ENCODE measurements at regions not wholly inside any gene's neighbourhood (a gene's known extent, or its start where the extent isn't known, plus 50 kb on each side); places are given as distances from the start of the nearest gene placed in this dataset.

DNA sequence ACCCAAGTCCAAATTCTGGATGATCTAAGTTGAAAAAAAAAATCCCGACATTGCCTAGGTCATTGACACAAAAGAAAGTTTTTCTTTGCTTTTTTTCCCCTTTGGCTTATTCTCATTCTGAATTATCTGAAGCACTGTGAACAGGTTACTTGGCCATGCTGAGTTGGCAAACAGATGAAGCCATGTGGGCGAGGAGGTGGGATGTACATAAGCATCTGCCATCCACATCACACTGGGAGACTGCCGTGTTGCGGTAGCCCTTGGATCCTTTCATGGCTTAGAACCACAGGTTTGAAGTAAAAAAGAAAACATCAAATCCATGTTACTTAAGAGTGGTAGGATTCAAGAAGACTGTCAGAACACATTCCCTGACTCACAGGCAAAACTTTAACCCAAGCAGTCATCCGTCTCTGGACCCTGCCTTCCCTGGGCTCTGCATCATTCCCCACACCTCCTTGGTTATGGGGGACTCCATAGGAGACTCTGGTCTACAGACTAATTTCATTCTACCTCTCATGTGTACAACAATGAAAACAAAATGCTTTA, 242.5 kb upstream of the SERP2 start:
- H3K27ac ChIP-seq = no peak overlapping the region
- TF ChIP-seq Cebpa-rat (IDR thresholded peaks at IDR 0.05) = no peak
- H3K9me3 ChIP-seq (replicated peaks in 1 of 11) = peaks cover 0 to 6% (median 0%) of the 10 kb centered on the region in 11 experiments; a peak in 1 of 22 replicates
- peak overlapping the region in 2 of 11 experiments; percentile 79 to 83; a peak in 4 of 22 replicates for H3K4me2 ChIP-seq
- no peak overlapping the region for H3K4me3 ChIP-seq
- no peaks in the 10 kb centered on the region for H4K20me1 ChIP-seq
- H3K4me1 ChIP-seq = peaks cover 0 to 61% (median 0%) of the 10 kb centered on the region in 10 experiments; a peak in 8 of 20 replicates
- H3K9ac ChIP-seq = no peak overlapping the region
- no peaks in the 10 kb centered on the region for H3K27me3 ChIP-seq
- H3K36me3 ChIP-seq = no peaks in the 10 kb centered on the region

DNA sequence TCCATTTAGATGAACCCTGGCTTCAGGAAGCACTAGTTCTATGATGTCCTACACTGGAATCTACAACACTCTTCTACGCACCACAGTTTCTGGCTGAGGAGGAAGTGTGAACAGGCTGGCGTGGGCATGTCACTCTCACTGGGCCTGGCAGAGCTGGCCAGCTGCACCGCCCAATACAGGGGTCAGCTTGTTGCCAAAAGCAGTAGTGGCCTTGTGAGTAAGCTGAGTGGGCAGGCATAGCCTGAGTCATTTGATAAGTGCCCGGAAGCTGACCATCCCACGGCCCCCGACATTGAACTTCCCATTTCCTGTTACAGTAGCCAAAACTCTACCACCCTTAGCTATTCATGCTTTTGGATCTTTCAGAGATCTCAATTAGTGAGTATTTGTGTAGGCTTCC, 240.9 kb upstream of the SERP2 start:
- Histone ChIP-seq H3K9me3 (replicated peaks in 1 of 11) (no peaks in the 10 kb centered on the region), H3K9ac (peak overlapping the region in 3 of 11 experiments; percentile 9 to 47 (median 27); a peak in 3 of 22 replicates), H3K4me1 (peaks cover 0 to 72% (median 0%) of the 10 kb centered on the region in 10 experiments; a peak in 8 of 20 replicates), H3K4me2 (peak overlapping the region in 4 of 11 experiments; percentile 5 to 83 (median 68); a peak in 7 of 22 replicates), H3K27me3 (no peaks in the 10 kb centered on the region), H4K20me1 (no peaks in the 10 kb centered on the region), H3K27ac (peak overlapping the region in 4 of 11 experiments; percentile 35 to 79 (median 68); a peak in 7 of 22 replicates), H3K4me3 (no peak overlapping the region), H3K36me3 (no peaks in the 10 kb centered on the region)
- no peak for TF ChIP-seq Cebpa-rat (IDR thresholded peaks at IDR 0.05)

DNA sequence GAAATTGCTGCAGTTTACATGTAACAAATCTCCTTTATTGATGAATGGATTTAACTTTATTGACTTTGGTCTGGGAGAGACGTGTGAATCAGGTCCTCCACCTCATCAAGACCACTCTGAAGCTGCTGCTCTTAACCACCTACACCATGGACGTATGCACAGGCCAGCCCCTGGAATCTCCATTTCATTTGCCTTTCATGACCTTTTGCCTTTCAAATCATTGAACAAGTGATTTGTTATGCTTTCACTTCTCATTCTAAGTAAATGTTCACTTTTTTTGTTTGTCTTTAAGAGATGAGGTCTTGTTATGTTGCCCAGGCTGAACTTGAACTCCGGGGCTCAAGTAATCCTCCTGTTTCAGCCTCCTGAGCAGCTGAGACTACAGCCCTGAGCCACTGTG, 240.0 kb upstream of the SERP2 start:
- H3K4me1 ChIP-seq = peaks cover 0 to 66% (median 0%) of the 10 kb centered on the region in 10 experiments; a peak in 8 of 20 replicates
- no peaks in the 10 kb centered on the region for H3K36me3 ChIP-seq

DNA sequence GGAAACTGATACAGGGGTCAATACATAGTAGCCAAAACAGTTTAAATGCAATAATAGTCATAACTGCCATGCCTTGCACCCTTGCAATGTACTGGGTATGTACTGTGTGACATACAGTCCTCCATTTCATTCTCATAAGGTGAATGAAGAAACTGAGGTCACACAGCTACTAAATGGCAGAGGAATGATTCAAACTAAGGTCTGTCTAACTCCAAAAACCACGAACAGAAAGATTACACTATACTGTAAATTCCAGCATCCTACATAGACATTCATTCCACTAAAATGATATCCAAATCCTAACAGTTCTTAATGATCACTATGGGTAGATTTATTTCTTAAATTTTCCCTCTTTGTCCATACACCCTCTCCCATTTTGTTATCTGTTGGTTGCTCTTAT, 238.1 kb upstream of the SERP2 start:
- Histone ChIP-seq H3K4me1 (peaks cover 0 to 66% (median under 1%) of the 10 kb centered on the region in 10 experiments; a peak in 10 of 20 replicates), H3K36me3 (no peaks in the 10 kb centered on the region), H4K20me1 (no peaks in the 10 kb centered on the region), H3K27ac (no peak overlapping the region), H3K9me3 (replicated peaks in 1 of 11) (no peaks in the 10 kb centered on the region), H3K9ac (no peak overlapping the region), H3K4me3 (no peak overlapping the region), H3K27me3 (no peaks in the 10 kb centered on the region), H3K4me2 (peak overlapping the region in 2 of 11 experiments; percentile 79 to 83; a peak in 3 of 22 replicates)
- no peak for TF ChIP-seq Cebpa-rat (IDR thresholded peaks at IDR 0.05)

More for the DNA sequence above, 240.0 kb upstream of the SERP2 start:
- no peaks in the 10 kb centered on the region for H3K9me3 ChIP-seq (replicated peaks in 1 of 11)
- peak overlapping the region in 3 of 11 experiments; percentile 64 to 79 (median 73); a peak in 5 of 22 replicates for H3K27ac ChIP-seq
- peak overlapping the region in 3 of 11 experiments; percentile 58 to 83 (median 79); a peak in 6 of 22 replicates for H3K4me2 ChIP-seq
- no peaks in the 10 kb centered on the region for H4K20me1 ChIP-seq
- H3K27me3 ChIP-seq = no peaks in the 10 kb centered on the region
- no peak for TF ChIP-seq Cebpa-rat (IDR thresholded peaks at IDR 0.05)
- no peak overlapping the region for H3K9ac ChIP-seq
- no peak overlapping the region for H3K4me3 ChIP-seq

DNA sequence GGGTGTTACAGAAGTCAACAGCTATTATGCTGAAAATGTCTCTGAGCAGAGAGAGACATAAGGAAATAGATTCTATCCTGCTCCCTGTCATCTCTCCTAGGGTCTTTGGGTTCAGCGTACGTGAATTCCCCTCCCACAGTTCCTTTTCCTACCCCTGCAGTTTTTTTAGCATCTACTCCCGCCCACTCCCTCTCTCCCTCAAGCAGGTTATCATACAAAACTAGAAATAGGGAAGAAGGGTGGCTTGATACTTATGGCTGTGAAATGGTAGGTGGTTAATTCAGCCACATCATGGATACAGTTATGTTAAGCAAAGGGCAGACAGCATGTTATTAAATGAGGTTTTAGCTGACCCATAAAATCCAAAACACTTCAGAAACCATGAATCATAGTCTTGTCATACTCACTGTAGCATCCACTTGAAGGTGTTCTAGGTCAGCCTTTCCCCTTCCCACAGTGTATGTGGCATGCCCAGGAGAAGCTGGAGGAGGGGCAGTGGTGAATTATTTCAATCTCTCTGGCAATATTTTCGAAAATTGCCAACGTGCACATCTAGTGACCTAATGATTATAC, 236.8 kb upstream of the SERP2 start:
- H3K4me2 ChIP-seq = peak overlapping the region in 3 of 11 experiments; percentile 26 to 53 (median 32); a peak in 5 of 22 replicates
- no peak overlapping the region for H3K4me3 ChIP-seq
- no peaks in the 10 kb centered on the region for H3K27me3 ChIP-seq
- no peaks in the 10 kb centered on the region for H4K20me1 ChIP-seq
- no peaks in the 10 kb centered on the region for H3K9me3 ChIP-seq (replicated peaks in 1 of 11)
- no peaks in the 10 kb centered on the region for H3K36me3 ChIP-seq
- no peak for TF ChIP-seq Cebpa-rat (IDR thresholded peaks at IDR 0.05)
- peaks cover 6 to 68% (median 11%) of the 10 kb centered on the region in 10 experiments; a peak in 19 of 20 replicates for H3K4me1 ChIP-seq
- H3K9ac ChIP-seq = no peak overlapping the region
- H3K27ac ChIP-seq = no peak overlapping the region

DNA sequence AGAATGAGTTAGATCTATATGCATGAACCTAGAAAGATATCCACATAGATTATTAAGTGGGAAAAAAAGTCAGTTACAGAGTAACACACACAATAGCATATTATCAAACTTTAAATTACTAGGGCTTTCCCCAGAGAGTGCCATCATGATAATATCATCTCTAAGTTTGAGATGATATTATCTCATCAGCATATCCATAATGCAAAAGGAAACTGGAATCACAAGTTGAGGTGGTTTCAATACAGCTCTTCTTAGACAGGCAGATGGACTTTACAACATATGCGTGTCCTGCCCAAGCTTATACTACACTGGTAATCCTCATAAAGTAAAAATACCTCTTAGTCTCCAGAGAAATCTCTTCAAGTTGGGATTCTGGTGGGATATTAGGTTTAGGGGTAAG, 236.2 kb upstream of the SERP2 start:
- no peaks in the 10 kb centered on the region for H3K9me3 ChIP-seq (replicated peaks in 1 of 11)
- no peak overlapping the region for H3K27ac ChIP-seq
- no peak overlapping the region for H3K4me3 ChIP-seq
- no peak for TF ChIP-seq Cebpa-rat (IDR thresholded peaks at IDR 0.05)
- no peak overlapping the region for H3K9ac ChIP-seq
- no peaks in the 10 kb centered on the region for H4K20me1 ChIP-seq
- no peaks in the 10 kb centered on the region for H3K36me3 ChIP-seq
- H3K27me3 ChIP-seq = no peaks in the 10 kb centered on the region
- peaks cover 8 to 61% (median 12%) of the 10 kb centered on the region in 10 experiments for H3K4me1 ChIP-seq
- H3K4me2 ChIP-seq = no peak overlapping the region

DNA sequence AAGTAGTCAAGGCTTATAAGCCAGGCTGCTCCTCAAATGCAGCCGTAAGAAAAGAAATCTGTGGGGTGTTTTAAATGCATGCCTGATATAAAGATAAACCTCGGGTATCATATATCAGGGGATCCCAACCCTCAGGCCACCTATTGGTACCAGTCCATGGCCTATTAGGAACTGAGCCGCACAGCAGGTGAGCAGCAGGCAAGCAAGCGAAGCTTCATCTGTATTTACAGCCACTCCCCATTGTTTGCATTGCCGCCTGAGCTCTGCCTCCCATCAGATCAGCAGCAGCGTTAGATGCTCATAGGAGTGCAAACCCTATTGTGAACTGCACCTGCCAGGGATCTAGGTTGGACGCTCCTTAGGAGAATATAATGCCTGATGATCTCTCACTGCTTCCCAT, 233.5 kb upstream of the SERP2 start:
- Histone ChIP-seq H3K4me3 (no peak overlapping the region), H3K27me3 (no peaks in the 10 kb centered on the region), H4K20me1 (no peaks in the 10 kb centered on the region), H3K4me1 (peaks cover 35 to 61% (median 38%) of the 10 kb centered on the region in 10 experiments), H3K9ac (no peak overlapping the region), H3K36me3 (no peaks in the 10 kb centered on the region), H3K4me2 (0 out of 22 replicates have a peak overlapping the region, but pooled peaks of 1 of the 11 experiments have one; percentile 90), H3K9me3 (replicated peaks in 1 of 11) (no peaks in the 10 kb centered on the region), H3K27ac (no peak overlapping the region)
- no peak for TF ChIP-seq Cebpa-rat (IDR thresholded peaks at IDR 0.05)

DNA sequence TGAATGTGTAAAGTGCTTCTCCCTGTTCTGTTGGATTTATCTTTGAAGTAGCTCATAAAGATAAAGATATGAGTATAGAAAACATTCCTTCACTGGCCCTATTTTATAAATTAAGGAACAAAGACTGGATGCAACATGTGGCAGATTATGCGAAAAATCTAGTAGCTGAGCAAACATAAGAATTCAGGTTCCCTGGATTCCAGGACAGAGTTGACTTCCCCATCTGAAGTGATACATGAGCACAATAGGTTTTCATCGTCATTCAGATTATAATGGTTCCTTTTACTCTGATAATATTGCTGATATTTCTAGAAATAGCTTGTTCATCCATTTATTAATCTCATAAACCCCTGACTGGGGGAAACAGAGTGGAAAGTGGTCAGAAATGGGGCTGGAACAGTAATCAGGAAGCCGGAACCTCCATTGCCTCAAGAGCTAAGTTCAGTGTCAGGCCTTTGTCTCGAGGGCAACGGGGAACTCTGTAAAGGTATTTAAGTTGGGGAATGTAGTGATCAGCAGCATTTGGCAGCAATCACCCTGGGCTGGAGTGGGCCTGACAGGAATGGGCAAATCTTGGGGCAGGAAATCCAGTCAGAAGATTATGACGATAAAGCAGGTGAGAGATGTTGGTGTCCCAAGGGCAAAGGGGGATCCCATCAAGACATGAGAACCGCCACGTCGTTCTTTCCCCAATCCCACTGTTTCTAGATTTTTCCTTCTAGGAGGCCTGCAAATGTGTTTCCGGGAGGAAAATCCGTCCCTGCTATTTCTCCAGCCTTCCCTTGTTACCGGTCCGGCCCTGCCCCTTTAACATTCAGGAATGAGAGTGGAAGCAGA, 232.5 kb upstream of the SERP2 start:
- Histone ChIP-seq H3K9me3 (replicated peaks in 1 of 11) (no peaks in the 10 kb centered on the region; a peak in 1 of 22 replicates), H3K4me1 (peaks cover 44 to 61% (median 48%) of the 10 kb centered on the region in 10 experiments), H3K4me2 (peak overlapping the region; percentile 77 to 96 (median 91)), H3K36me3 (no peaks in the 10 kb centered on the region), H3K9ac (peak overlapping the region; percentile 84 to 94 (median 90)), H3K27me3 (no peaks in the 10 kb centered on the region), H4K20me1 (no peaks in the 10 kb centered on the region), H3K27ac (peak overlapping the region; percentile 89 to 96 (median 93)), H3K4me3 (peak overlapping the region; percentile 53 to 72 (median 64))
- TF ChIP-seq Cebpa-rat (IDR thresholded peaks at IDR 0.05) = no peak
